ENCODE measurements at regions not wholly inside any gene's neighbourhood (a gene's known extent, or its start where the extent isn't known, plus 50 kb on each side); places are given as distances from the start of the nearest gene placed in this dataset.

- TF ChIP-seq, protein P1, sequence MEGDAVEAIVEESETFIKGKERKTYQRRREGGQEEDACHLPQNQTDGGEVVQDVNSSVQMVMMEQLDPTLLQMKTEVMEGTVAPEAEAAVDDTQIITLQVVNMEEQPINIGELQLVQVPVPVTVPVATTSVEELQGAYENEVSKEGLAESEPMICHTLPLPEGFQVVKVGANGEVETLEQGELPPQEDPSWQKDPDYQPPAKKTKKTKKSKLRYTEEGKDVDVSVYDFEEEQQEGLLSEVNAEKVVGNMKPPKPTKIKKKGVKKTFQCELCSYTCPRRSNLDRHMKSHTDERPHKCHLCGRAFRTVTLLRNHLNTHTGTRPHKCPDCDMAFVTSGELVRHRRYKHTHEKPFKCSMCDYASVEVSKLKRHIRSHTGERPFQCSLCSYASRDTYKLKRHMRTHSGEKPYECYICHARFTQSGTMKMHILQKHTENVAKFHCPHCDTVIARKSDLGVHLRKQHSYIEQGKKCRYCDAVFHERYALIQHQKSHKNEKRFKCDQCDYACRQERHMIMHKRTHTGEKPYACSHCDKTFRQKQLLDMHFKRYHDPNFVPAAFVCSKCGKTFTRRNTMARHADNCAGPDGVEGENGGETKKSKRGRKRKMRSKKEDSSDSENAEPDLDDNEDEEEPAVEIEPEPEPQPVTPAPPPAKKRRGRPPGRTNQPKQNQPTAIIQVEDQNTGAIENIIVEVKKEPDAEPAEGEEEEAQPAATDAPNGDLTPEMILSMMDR (IDR thresholded peaks at IDR 0.05; ENCODE audit: insufficient read depth in 1 of 2, low read depth in 1 of 2, low read length in 1 of 2, severe bottlenecking in 1 of 2, unreplicated experiment in 1 of 2): no peak
- no peak overlapping the region for H3K4me3 ChIP-seq (ENCODE audit: low read depth, low read length)
- H3K36me3 ChIP-seq (ENCODE audit: control insufficient read depth, insufficient read depth, low read length): no peaks in the 10 kb centered on the region
- Mint-ChIP-seq H3K36me3 (ENCODE audit: insufficient read depth, unreplicated experiment) (no peaks in the 10 kb centered on the region), H3K4me1 (ENCODE audit: low read depth, unreplicated experiment) (no peaks in the 10 kb centered on the region), H3K4me3 (ENCODE audit: unreplicated experiment) (no peak overlapping the region), H3K27ac (ENCODE audit: unreplicated experiment) (no peak overlapping the region), H3K9me3 (ENCODE audit: unreplicated experiment) (no peaks in the 10 kb centered on the region), H3K27me3 (ENCODE audit: insufficient read depth, unreplicated experiment) (no peaks in the 10 kb centered on the region)
- H3K4me1 ChIP-seq: no peaks in the 10 kb centered on the region
- BruUV-seq (replicated peaks): no TSS peak
- DNase-seq: no peak
- ChIA-PET CTCF (no interaction called here), POLR2A (no interaction called here)
- H3K27me3 ChIP-seq (replicated peaks; ENCODE audit: control insufficient read depth, insufficient read depth, low read length): no peaks in the 10 kb centered on the region
- H3K9me3 ChIP-seq: no peaks in the 10 kb centered on the region
- intact Hi-C loops (cut with micrococcal nuclease; ENCODE audit: unreplicated experiment): no loop called here
Measured at GRCh38 chr21:16570856-16571255, 841.1 kb downstream of the USP25 start.

DNA sequence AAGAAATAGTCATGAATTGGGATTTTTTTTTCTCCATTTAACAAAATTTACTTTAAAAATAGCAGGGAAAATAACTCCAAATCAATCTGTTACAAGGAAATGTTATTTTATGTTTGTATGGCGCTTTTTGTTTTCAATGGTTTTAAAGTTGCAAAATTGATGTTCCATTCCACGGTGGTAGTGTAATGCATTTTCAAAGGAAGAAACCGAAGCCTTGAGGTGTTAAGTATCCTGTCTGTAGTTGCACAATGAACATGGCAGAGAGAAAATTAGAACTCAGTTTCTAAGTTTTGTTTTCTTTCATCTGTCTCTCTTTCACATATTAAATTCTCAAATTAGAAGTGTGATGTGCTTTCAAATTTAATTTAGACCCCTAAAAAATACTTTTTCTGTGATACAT, 841.8 kb downstream of the USP25 start:
- H3K27me3 Mint-ChIP-seq (ENCODE audit: insufficient read depth, unreplicated experiment): no peaks in the 10 kb centered on the region
- no peak for DNase-seq
- intact Hi-C loops (cut with micrococcal nuclease; ENCODE audit: unreplicated experiment): no loop called here
- H3K36me3 Mint-ChIP-seq (ENCODE audit: insufficient read depth, unreplicated experiment): no peaks in the 10 kb centered on the region
- H3K27ac Mint-ChIP-seq (ENCODE audit: unreplicated experiment): no peak overlapping the region
- TF ChIP-seq, protein P1 (IDR thresholded peaks at IDR 0.05; ENCODE audit: insufficient read depth in 1 of 2, low read depth in 1 of 2, low read length in 1 of 2, severe bottlenecking in 1 of 2, unreplicated experiment in 1 of 2): no peak
- Histone ChIP-seq H3K27me3 (replicated peaks; ENCODE audit: control insufficient read depth, insufficient read depth, low read length) (no peaks in the 10 kb centered on the region), H3K36me3 (ENCODE audit: control insufficient read depth, insufficient read depth, low read length) (no peaks in the 10 kb centered on the region), H3K9me3 (no peaks in the 10 kb centered on the region), H3K4me1 (no peaks in the 10 kb centered on the region), H3K4me3 (ENCODE audit: low read depth, low read length) (no peak overlapping the region)
- H3K9me3 Mint-ChIP-seq (ENCODE audit: unreplicated experiment): no peaks in the 10 kb centered on the region
- CTCF ChIA-PET: no interaction called here
- H3K4me3 Mint-ChIP-seq (ENCODE audit: unreplicated experiment): no peak overlapping the region
- POLR2A ChIA-PET: no interaction called here
- H3K4me1 Mint-ChIP-seq (ENCODE audit: low read depth, unreplicated experiment): no peaks in the 10 kb centered on the region
- BruUV-seq (replicated peaks): no TSS peak

DNA sequence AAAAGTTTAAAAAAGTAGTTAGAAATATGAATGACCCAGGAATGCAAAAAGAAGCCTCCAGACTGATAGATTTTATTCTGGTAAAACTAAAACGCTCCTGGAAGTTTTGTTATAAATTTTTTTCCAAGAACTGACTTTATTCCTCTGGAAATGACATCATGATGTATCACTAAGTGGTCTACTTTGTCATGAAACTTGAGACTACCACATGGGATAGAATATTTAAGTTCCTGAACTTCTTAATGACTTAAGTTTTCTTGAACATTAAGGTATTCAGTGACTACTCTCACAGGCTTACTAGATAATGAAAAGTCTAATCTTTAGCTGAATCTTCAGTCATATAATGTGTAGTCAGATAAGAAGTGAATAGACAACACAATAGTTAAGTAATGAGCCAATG, 842.2 kb downstream of the USP25 start:
- ChIA-PET POLR2A (no interaction called here), CTCF (no interaction called here)
- Histone ChIP-seq H3K27me3 (replicated peaks; ENCODE audit: control insufficient read depth, insufficient read depth, low read length) (no peaks in the 10 kb centered on the region), H3K4me1 (no peaks in the 10 kb centered on the region), H3K36me3 (ENCODE audit: control insufficient read depth, insufficient read depth, low read length) (no peaks in the 10 kb centered on the region), H3K9me3 (no peaks in the 10 kb centered on the region), H3K4me3 (ENCODE audit: low read depth, low read length) (no peak overlapping the region)
- Mint-ChIP-seq H3K4me3 (ENCODE audit: unreplicated experiment) (no peak overlapping the region), H3K27me3 (ENCODE audit: insufficient read depth, unreplicated experiment) (no peaks in the 10 kb centered on the region), H3K36me3 (ENCODE audit: insufficient read depth, unreplicated experiment) (no peaks in the 10 kb centered on the region), H3K9me3 (ENCODE audit: unreplicated experiment) (no peaks in the 10 kb centered on the region), H3K27ac (ENCODE audit: unreplicated experiment) (no peak overlapping the region), H3K4me1 (ENCODE audit: low read depth, unreplicated experiment) (no peaks in the 10 kb centered on the region)
- TF ChIP-seq, protein P1 (IDR thresholded peaks at IDR 0.05; ENCODE audit: insufficient read depth in 1 of 2, low read depth in 1 of 2, low read length in 1 of 2, severe bottlenecking in 1 of 2, unreplicated experiment in 1 of 2): no peak
- no peak for DNase-seq
- intact Hi-C loops (cut with micrococcal nuclease; ENCODE audit: unreplicated experiment): no loop called here
- BruUV-seq (replicated peaks): no TSS peak
